ENCODE measurements at regions not wholly inside any gene's neighbourhood (a gene's known extent, or its start where the extent isn't known, plus 50 kb on each side); places are given as distances from the start of the nearest gene placed in this dataset.
"Not testable (repeated sequence)": the region's sequence is repeated elsewhere in the genome, so short reads cannot be mapped to it uniquely, and the experiment has no call there.

- intact Hi-C loops (cut with micrococcal nuclease) = no loop called here
These were observed 55.4 kb upstream of the GRPR start for GRCh38 chrX:16067886-16068515.

- intact Hi-C loops (cut with micrococcal nuclease) = no loop called here
These were observed 59.4 kb upstream of the GRPR start for GRCh38 chrX:16063921-16064320.

GRCh38 chrX:16063141-16063540 lies 60.2 kb upstream of the GRPR start:
- intact Hi-C loops (cut with micrococcal nuclease) = no loop called here

- intact Hi-C loops (cut with micrococcal nuclease) = no loop called here
These were observed 62.1 kb upstream of the GRPR start for GRCh38 chrX:16061296-16061695.

GRCh38 chrX:16060252-16060651 lies 63.1 kb upstream of the GRPR start:
- intact Hi-C loops (cut with micrococcal nuclease) = no loop called here

- intact Hi-C loops (cut with micrococcal nuclease) = not testable (repeated sequence)
These were observed 74.2 kb upstream of the GRPR start for GRCh38 chrX:16049126-16049525.

- intact Hi-C loops (cut with micrococcal nuclease) = no loop called here
These were observed 80.4 kb upstream of the GRPR start for GRCh38 chrX:16042980-16043379.

- intact Hi-C loops (cut with micrococcal nuclease) = no loop called here
These were observed 83.5 kb upstream of the GRPR start for GRCh38 chrX:16039834-16040233.

GRCh38 chrX:16039363-16039762 lies 84.0 kb upstream of the GRPR start:
- intact Hi-C loops (cut with micrococcal nuclease) = no loop called here

- intact Hi-C loops (cut with micrococcal nuclease) = no loop called here
These were observed 90.0 kb upstream of the GRPR start for GRCh38 chrX:16033331-16033730.

GRCh38 chrX:16028576-16028975 lies 94.8 kb upstream of the GRPR start:
- intact Hi-C loops (cut with micrococcal nuclease) = no loop called here

GRCh38 chrX:16023790-16024734 lies 99.3 kb upstream of the GRPR start:
- intact Hi-C loops (cut with micrococcal nuclease) = no loop called here

GRCh38 chrX:16022580-16023200 lies 100.7 kb upstream of the GRPR start:
- intact Hi-C loops (cut with micrococcal nuclease) = no loop called here

- intact Hi-C loops (cut with micrococcal nuclease) = no loop called here
These were observed 105.1 kb upstream of the GRPR start for GRCh38 chrX:16018291-16018690.

GRCh38 chrX:16014171-16014570 lies 109.2 kb upstream of the GRPR start:
- intact Hi-C loops (cut with micrococcal nuclease) = no loop called here

GRCh38 chrX:16012250-16012649 lies 111.1 kb upstream of the GRPR start:
- intact Hi-C loops (cut with micrococcal nuclease) = no loop called here

- intact Hi-C loops (cut with micrococcal nuclease) = no loop called here
These were observed 117.4 kb upstream of the GRPR start for GRCh38 chrX:16005917-16006316.

GRCh38 chrX:16002185-16002584 lies 121.2 kb upstream of the GRPR start:
- intact Hi-C loops (cut with micrococcal nuclease) = no loop called here

- intact Hi-C loops (cut with micrococcal nuclease) = no loop called here
These were observed 125.0 kb upstream of the GRPR start for GRCh38 chrX:15998350-15998749.

- intact Hi-C loops (cut with micrococcal nuclease) = no loop called here
These were observed 133.6 kb upstream of the GRPR start for GRCh38 chrX:15989716-15990115.

GRCh38 chrX:15988661-15989603 lies 134.3 kb upstream of the AP1S2 start:
- intact Hi-C loops (cut with micrococcal nuclease) = no loop called here

All from T-helper 1 cell treated with Interleukin-12 subunit alpha and Interleukin-12 subunit beta and Interleukin-4 antibody, amounts not matched to agents 30 ng/mL and 1 ng/mL, for 36 hours (primary cell).